Inflammatory macrophage (primary cell): ENCODE measurements at regions not wholly inside any gene's neighbourhood (a gene's known extent, or its start where the extent isn't known, plus 50 kb on each side); places are given as distances from the start of the nearest gene placed in this dataset.
"Not testable (repeated sequence)": the region's sequence is repeated elsewhere in the genome, so short reads cannot be mapped to it uniquely, and the experiment has no call there.

Experiments
- DNase-seq, 2 donors: peaks; one replicate each; pipeline ENCODE4 v3.0.0-alpha.2; 2020 to 2022

- DNase-seq = no peak
Measured at GRCh38 chr20:30593572-30593971, 663.9 kb upstream of the DEFB115 start.

- no peak for DNase-seq
Measured at GRCh38 chr20:30594112-30594511, 663.4 kb upstream of the DEFB115 start.

GRCh38 chr20:30595698-30596097, 661.8 kb upstream of the DEFB115 start:
- DNase-seq = no peak

GRCh38 chr20:30597429-30597828, 660.0 kb upstream of the DEFB115 start:
- DNase-seq = not testable (repeated sequence)

GRCh38 chr20:30598460-30599230, 658.8 kb upstream of the DEFB115 start:
- DNase-seq = no peak

- no peak for DNase-seq
Measured at GRCh38 chr20:30599990-30600389, 657.5 kb upstream of the DEFB115 start.

- no peak for DNase-seq
Measured at GRCh38 chr20:30601974-30602373, 655.5 kb upstream of the DEFB115 start.

- no peak for DNase-seq
Measured at GRCh38 chr20:30602424-30602823, 655.0 kb upstream of the DEFB115 start.

GRCh38 chr20:30606990-30607389, 650.5 kb upstream of the DEFB115 start:
- DNase-seq = no peak

- no peak for DNase-seq
Measured at GRCh38 chr20:30610029-30610693, 647.3 kb upstream of the DEFB115 start.

GRCh38 chr20:30610751-30611150, 646.7 kb upstream of the DEFB115 start:
- DNase-seq = no peak

- DNase-seq = no peak
Measured at GRCh38 chr20:30611239-30611984, 646.1 kb upstream of the DEFB115 start.

GRCh38 chr20:30612344-30612743, 645.1 kb upstream of the DEFB115 start:
- no peak for DNase-seq

GRCh38 chr20:30621346-30621745, 636.1 kb upstream of the DEFB115 start:
- DNase-seq = not testable (repeated sequence)

GRCh38 chr20:30624310-30624709, 633.2 kb upstream of the DEFB115 start:
- DNase-seq = not testable (repeated sequence)

GRCh38 chr20:30629376-30629775, 628.1 kb upstream of the DEFB115 start:
- DNase-seq = not testable (repeated sequence)

- DNase-seq = no peak
Measured at GRCh38 chr20:30630761-30631160, 626.7 kb upstream of the DEFB115 start.

- not testable (repeated sequence) for DNase-seq
Measured at GRCh38 chr20:30631261-30631789, 626.1 kb upstream of the DEFB115 start.

GRCh38 chr20:30632773-30633172, 624.7 kb upstream of the DEFB115 start:
- DNase-seq = not testable (repeated sequence)

- not testable (repeated sequence) for DNase-seq
Measured at GRCh38 chr20:30641522-30641921, 615.9 kb upstream of the DEFB115 start.

- not testable (repeated sequence) for DNase-seq
Measured at GRCh38 chr20:30660982-30661381, 596.5 kb upstream of the DEFB115 start.

- not testable (repeated sequence) for DNase-seq
Measured at GRCh38 chr20:30668418-30668817, 589.0 kb upstream of the DEFB115 start.
